ENCODE measurements at regions not wholly inside any gene's neighbourhood (a gene's known extent, or its start where the extent isn't known, plus 50 kb on each side); places are given as distances from the start of the nearest gene placed in this dataset.

- DNase-seq (no peak), ATAC-seq (no peak)
- H3K27me3 ChIP-seq = no peaks in the 10 kb centered on the region
- no peaks in the 10 kb centered on the region for H3K9me3 ChIP-seq
- H3K36me3 ChIP-seq = no peaks in the 10 kb centered on the region
- no peak overlapping the region for H3K4me3 ChIP-seq
- intact Hi-C loops (cut with DNase I) = no loop called here
- no peaks in the 10 kb centered on the region for H3K4me1 ChIP-seq
- no peak overlapping the region for H3K27ac ChIP-seq
- TF ChIP-seq CTCF (IDR thresholded peaks at IDR 0.05) = no peak
Measured at GRCh38 chr4:124386163-124386562, 326.4 kb downstream of the ANKRD50 start.

GRCh38 chr4:124386648-124387047, 325.9 kb downstream of the ANKRD50 start:
- DNase-seq = no peak
- Histone ChIP-seq H3K4me3 (no peak overlapping the region), H3K4me1 (no peaks in the 10 kb centered on the region), H3K27me3 (no peaks in the 10 kb centered on the region), H3K36me3 (no peaks in the 10 kb centered on the region), H3K9me3 (no peaks in the 10 kb centered on the region), H3K27ac (no peak overlapping the region)
- intact Hi-C loops (cut with DNase I) = no loop called here
- ATAC-seq = no peak
- no peak for TF ChIP-seq CTCF (IDR thresholded peaks at IDR 0.05)

GRCh38 chr4:124389591-124389990, 322.9 kb downstream of the ANKRD50 start:
- DNase-seq = no peak
- Histone ChIP-seq H3K4me3 (no peak overlapping the region), H3K27me3 (no peaks in the 10 kb centered on the region), H3K4me1 (no peaks in the 10 kb centered on the region), H3K9me3 (no peaks in the 10 kb centered on the region), H3K27ac (no peak overlapping the region), H3K36me3 (no peaks in the 10 kb centered on the region)
- ATAC-seq = no peak
- TF ChIP-seq CTCF (IDR thresholded peaks at IDR 0.05) = no peak
- intact Hi-C loops (cut with DNase I) = no loop called here

GRCh38 chr4:124390861-124391260, 321.7 kb downstream of the ANKRD50 start:
- Histone ChIP-seq H3K4me3 (no peak overlapping the region), H3K27me3 (no peaks in the 10 kb centered on the region), H3K36me3 (no peaks in the 10 kb centered on the region), H3K27ac (no peak overlapping the region), H3K4me1 (no peaks in the 10 kb centered on the region), H3K9me3 (no peaks in the 10 kb centered on the region)
- TF ChIP-seq CTCF (IDR thresholded peaks at IDR 0.05) = no peak
- intact Hi-C loops (cut with DNase I) = no loop called here
- ATAC-seq (no peak), DNase-seq (no peak)

GRCh38 chr4:124396333-124396732, 316.2 kb downstream of the ANKRD50 start:
- TF ChIP-seq CTCF (IDR thresholded peaks at IDR 0.05) = no peak
- no peak for DNase-seq
- H3K4me1 ChIP-seq = no peaks in the 10 kb centered on the region

GRCh38 chr4:124401606-124402005, 310.9 kb downstream of the ANKRD50 start:
- Histone ChIP-seq H3K4me3 (no peak overlapping the region), H3K4me1 (no peaks in the 10 kb centered on the region), H3K27ac (no peak overlapping the region), H3K27me3 (no peaks in the 10 kb centered on the region), H3K36me3 (no peaks in the 10 kb centered on the region), H3K9me3 (no peaks in the 10 kb centered on the region)
- intact Hi-C loops (cut with DNase I) = no loop called here
- no peak for ATAC-seq
- no peak for TF ChIP-seq CTCF (IDR thresholded peaks at IDR 0.05)
- no peak for DNase-seq

More at GRCh38 chr4:124396333-124396732, 316.2 kb downstream of the ANKRD50 start:
- Histone ChIP-seq H3K9me3 (no peaks in the 10 kb centered on the region), H3K36me3 (no peaks in the 10 kb centered on the region), H3K4me3 (no peak overlapping the region), H3K27me3 (no peaks in the 10 kb centered on the region), H3K27ac (no peak overlapping the region)
- ATAC-seq = no peak
- intact Hi-C loops (cut with DNase I) = no loop called here
